NT2/D1 (cell line): ENCODE measurements at regions not wholly inside any gene's neighbourhood (a gene's known extent, or its start where the extent isn't known, plus 50 kb on each side); places are given as distances from the start of the nearest gene placed in this dataset.

Experiments used
- DNase-seq: peaks from one replicate; pipeline ENCODE4 v3.0.0-alpha.2; 2011; ENCODE audit warnings: low read depth, low spot score
- H3K27me3 ChIP-seq: 2 replicates; pipeline ENCODE4 v1.6.0; 2011; ENCODE audit warnings: mild to moderate bottlenecking; ENCODE audit not compliant: insufficient read length, insufficient read depth
- H3K36me3 ChIP-seq: 2 replicates; pipeline ENCODE4 v1.6.1; 2011; ENCODE audit warnings: mild to moderate bottlenecking, low read length, mixed read lengths; ENCODE audit not compliant: insufficient read depth, insufficient read length
- H3K4me1 ChIP-seq: 2 replicates; pipeline ENCODE4 v1.5.1; 2011; ENCODE audit not compliant: insufficient read depth, insufficient read length
- H3K4me3 ChIP-seq: 2 replicates; pipeline ENCODE4 v1.5.1; 2011; ENCODE audit warnings: low read depth; ENCODE audit not compliant: insufficient read length
- H3K9ac ChIP-seq: 2 replicates; pipeline ENCODE4 v1.6.0; 2011; ENCODE audit warnings: low read depth; ENCODE audit not compliant: insufficient read length
- H3K9me3 ChIP-seq: 2 replicates; pipeline ENCODE4 v1.5.1; 2011; ENCODE audit warnings: mild to moderate bottlenecking, low read length; ENCODE audit not compliant: insufficient read depth
- SUZ12 ChIP-seq: IDR thresholded peaks from 2 replicates; pipeline ENCODE4 v1.6.1; 2011; ENCODE audit not compliant: insufficient read length, insufficient read depth; ENCODE audit errors: extremely low read depth
- YY1 ChIP-seq: IDR thresholded peaks from 2 replicates; pipeline ENCODE4 v1.6.1; 2011; ENCODE audit not compliant: insufficient read length, insufficient read depth
- ZNF274 ChIP-seq: IDR thresholded peaks from 2 replicates; pipeline ENCODE4 v1.6.1; 2011; ENCODE audit warnings: mild to moderate bottlenecking, low read depth, low read length

DNA sequence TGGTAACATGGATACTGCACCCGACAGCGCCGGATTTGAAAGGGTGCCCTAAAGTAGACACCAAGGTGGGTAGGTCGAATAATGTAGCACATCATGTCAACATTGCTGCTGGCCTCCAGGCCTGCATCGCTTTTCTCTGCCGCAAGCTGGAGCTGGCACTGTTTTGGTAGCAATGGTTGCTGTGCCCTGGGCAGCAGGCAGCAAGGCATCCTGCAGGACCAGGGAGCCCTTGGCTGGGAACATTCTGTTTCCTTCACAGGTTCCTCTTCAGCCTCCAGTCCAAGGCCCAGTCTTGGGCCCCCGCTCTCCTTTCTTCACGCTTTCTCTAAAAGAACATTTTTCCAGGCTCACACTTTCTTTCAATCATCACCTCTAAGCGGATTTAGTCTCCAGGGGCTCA, 365.8 kb upstream of the JARID2 start:
- no peaks in the 10 kb centered on the region for H3K27me3 ChIP-seq
- no peak overlapping the region for H3K4me3 ChIP-seq
- DNase-seq: no peak
- peaks cover 9% of the 10 kb centered on the region for H3K4me1 ChIP-seq
- H3K9me3 ChIP-seq: no peaks in the 10 kb centered on the region
- no peak overlapping the region for H3K9ac ChIP-seq
- H3K36me3 ChIP-seq: no peaks in the 10 kb centered on the region
- TF ChIP-seq ZNF274: no peak
- no peak for TF ChIP-seq YY1
- TF ChIP-seq SUZ12: no peak

DNA sequence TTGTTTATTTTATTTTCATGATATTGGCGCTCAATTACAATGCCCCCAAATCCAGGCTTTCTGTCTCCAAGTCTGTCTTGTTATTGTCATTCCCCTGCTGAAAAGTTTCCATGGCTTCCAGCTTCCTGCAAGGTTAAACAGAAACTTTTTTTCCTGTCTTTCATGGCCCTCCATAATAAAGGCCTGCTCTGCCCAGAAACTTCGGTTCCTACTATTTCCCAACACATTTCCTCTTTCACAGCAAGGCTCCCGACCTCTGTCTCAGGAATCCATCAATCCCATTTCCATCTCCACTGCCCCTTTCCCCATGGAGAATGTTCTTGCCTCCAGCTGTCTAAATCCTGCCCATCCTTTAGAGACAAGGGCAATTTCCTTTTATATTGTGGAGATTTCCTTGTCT, 365.2 kb upstream of the JARID2 start:
- DNase-seq: peak; percentile 16
- Histone ChIP-seq H3K4me1 (peaks cover 7% of the 10 kb centered on the region), H3K4me3 (no peak overlapping the region), H3K27me3 (no peaks in the 10 kb centered on the region), H3K9me3 (no peaks in the 10 kb centered on the region), H3K9ac (no peak overlapping the region), H3K36me3 (no peaks in the 10 kb centered on the region)
- TF ChIP-seq YY1 (no peak), ZNF274 (no peak), SUZ12 (no peak)

DNA sequence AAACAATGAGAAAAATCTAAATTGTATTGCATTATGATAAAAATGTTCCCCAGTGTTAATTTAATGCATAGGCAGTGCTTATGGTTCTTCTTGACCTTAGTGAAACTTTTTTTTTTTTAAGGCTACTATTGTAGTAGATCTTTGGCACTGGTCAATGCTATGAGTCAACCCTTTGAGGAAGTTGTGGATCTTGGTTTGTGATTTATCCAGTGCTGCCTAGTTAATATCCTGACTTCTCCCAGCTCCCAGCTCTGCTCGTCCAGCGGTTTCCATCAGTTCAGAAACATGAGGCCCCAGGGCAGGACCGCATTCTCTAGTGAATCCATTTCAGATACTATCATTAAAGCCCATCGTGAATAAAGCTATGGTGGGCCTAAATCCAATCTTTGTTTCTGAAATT, 364.5 kb upstream of the JARID2 start:
- no peaks in the 10 kb centered on the region for H3K27me3 ChIP-seq
- H3K36me3 ChIP-seq: no peaks in the 10 kb centered on the region
- no peaks in the 10 kb centered on the region for H3K9me3 ChIP-seq
- peaks cover 7% of the 10 kb centered on the region for H3K4me1 ChIP-seq
- no peak overlapping the region for H3K4me3 ChIP-seq
- H3K9ac ChIP-seq: no peak overlapping the region
- DNase-seq: no peak
- no peak for TF ChIP-seq SUZ12

DNA sequence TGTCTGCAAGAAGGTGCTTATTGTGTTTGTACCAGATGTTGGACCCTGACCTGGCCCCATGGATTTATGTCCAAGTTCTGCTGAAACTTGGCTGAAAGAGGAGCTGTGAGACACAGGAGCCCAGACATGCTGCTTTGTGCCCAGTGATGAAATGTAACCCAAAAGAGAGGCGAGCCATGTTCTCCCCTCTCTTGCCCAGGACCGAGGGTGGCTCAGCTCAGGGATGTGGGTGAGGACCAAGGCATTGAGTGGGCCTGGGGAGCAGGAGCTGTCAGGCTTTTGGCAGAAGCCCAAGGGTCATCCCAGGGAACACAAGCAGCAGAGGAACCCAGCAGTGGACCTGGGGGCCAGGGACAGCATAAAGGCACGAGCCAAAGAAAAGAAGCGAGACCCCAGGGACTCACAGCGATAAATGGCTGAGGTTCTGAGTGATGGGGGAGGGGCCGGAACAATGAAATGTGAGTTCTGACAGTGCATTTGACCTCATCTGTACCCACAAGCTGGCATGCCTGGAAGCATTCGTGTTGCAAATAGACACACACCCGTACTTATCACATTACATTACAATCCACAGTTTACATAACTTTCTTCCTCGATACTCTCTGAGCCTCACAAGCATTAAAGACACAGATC, 363.4 kb upstream of the JARID2 start:
- H3K9me3 ChIP-seq: no peaks in the 10 kb centered on the region
- no peaks in the 10 kb centered on the region for H3K27me3 ChIP-seq
- DNase-seq: no peak
- no peak overlapping the region for H3K4me3 ChIP-seq
- H3K36me3 ChIP-seq: no peaks in the 10 kb centered on the region
- H3K9ac ChIP-seq: no peak overlapping the region
- peaks cover 7% of the 10 kb centered on the region for H3K4me1 ChIP-seq
- TF ChIP-seq SUZ12 (no peak), ZNF274 (no peak), YY1 (no peak)

DNA sequence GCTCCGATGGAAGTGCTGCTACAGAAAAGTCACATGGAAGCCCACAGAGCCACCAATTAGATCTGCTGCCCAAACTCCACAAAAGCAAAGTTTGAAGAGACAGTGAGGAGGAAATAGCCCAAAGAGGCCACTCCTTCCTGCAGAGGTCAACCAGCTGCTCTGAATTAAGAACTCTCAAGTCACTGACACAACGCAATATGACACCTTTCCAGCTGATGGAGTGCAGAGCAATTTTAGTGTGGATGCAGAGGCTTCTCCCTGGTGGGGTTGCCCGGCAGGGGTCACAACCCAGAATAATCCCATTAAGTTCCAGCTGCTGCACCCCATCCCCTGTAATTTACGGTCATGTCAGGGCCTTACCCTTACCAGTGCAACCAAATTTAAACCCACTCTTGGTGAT, 361.9 kb upstream of the JARID2 start:
- TF ChIP-seq ZNF274 (no peak), SUZ12 (no peak), YY1 (no peak)
- H3K9me3 ChIP-seq: no peaks in the 10 kb centered on the region
- H3K27me3 ChIP-seq: no peaks in the 10 kb centered on the region
- no peak overlapping the region for H3K9ac ChIP-seq
- no peak for DNase-seq
- H3K36me3 ChIP-seq: no peaks in the 10 kb centered on the region
- H3K4me1 ChIP-seq: peaks cover 4% of the 10 kb centered on the region
- H3K4me3 ChIP-seq: no peak overlapping the region

DNA sequence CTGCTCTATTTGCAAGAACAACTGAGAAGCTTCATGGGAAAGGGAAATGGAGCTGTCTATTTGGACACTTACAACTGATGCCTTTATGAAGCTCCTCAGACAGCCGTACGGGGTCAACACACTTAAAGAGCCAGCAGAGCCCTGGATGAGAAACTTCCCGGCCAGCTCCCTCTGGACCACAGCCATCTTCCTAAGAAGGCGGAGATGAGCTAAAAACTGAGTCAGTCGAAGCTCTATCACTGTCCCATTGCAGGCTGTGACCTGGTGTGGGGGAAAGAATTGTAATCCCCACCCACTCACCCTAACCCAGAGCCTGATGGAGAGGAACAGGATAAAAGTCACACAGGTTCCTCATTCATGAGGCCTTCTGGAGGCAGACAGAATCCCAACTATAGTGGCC, 360.4 kb upstream of the JARID2 start:
- TF ChIP-seq YY1 (no peak), SUZ12 (no peak), ZNF274 (no peak)
- H3K4me1 ChIP-seq: peaks cover 4% of the 10 kb centered on the region
- no peaks in the 10 kb centered on the region for H3K27me3 ChIP-seq
- H3K4me3 ChIP-seq: no peak overlapping the region
- no peaks in the 10 kb centered on the region for H3K9me3 ChIP-seq
- H3K36me3 ChIP-seq: no peaks in the 10 kb centered on the region
- DNase-seq: no peak
- H3K9ac ChIP-seq: no peak overlapping the region

DNA sequence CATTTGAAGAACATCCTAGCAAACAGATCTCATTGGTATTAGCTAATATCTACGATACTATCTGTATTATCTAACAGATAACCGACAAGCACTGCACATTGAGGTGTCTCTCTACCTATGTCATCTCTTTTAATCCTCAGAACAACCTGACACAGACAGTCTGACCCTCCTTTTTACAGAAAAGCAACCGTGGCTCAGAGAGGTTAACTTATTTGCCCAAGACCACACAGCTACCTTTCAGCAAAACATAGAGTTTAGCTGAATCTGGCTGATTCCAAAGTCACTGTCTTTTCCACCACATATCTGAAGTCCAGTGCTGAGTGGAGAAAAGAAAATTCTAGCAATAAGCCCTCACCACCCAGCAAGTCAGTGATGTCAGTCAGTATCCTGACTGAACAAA, 358.7 kb upstream of the JARID2 start:
- no peak for TF ChIP-seq SUZ12
- TF ChIP-seq YY1: no peak
- no peak for TF ChIP-seq ZNF274
- Histone ChIP-seq H3K9me3 (no peaks in the 10 kb centered on the region), H3K27me3 (no peaks in the 10 kb centered on the region), H3K36me3 (no peaks in the 10 kb centered on the region), H3K4me1 (peaks cover 4% of the 10 kb centered on the region), H3K9ac (no peak overlapping the region), H3K4me3 (no peak overlapping the region)
- no peak for DNase-seq

DNA sequence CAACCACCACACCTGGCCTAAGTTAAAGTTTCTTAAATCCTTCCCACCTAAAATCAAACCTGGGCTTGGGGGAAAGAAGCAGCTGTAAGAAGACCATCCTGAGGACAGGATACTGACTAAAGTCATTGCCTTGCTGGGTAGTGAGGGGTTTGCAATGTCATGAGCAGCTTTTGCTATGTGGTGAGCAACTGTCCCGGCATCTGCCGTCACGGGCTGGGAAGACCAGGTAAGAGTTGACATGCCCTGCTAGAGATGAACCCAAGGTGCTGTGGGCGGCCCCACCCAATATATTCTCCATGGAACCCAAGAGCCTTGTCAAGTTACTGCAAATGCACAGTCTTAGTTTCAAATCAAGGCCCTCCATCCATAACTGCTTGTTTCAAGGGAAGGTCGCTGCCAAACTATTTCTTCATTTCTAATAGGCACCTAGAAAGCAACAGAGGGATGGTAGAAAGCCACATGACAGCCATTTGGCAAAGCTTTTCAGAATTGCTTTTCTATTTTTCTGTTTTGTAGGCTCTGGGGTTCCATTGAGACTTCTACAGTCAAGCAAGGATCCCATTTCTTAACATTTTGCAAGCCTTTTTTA, 357.8 kb upstream of the JARID2 start:
- TF ChIP-seq YY1: no peak
- TF ChIP-seq SUZ12: no peak
- TF ChIP-seq ZNF274: no peak
- Histone ChIP-seq H3K9me3 (no peaks in the 10 kb centered on the region; the same call in 1 of the 2 replicates), H3K4me1 (peaks cover under 1% of the 10 kb centered on the region)

More for the DNA sequence above, 357.8 kb upstream of the JARID2 start:
- Histone ChIP-seq H3K4me3 (no peak overlapping the region), H3K27me3 (no peaks in the 10 kb centered on the region), H3K9ac (no peak overlapping the region), H3K36me3 (no peaks in the 10 kb centered on the region)
- DNase-seq: no peak
